Neural crest cell (in vitro differentiated cells): ENCODE measurements at regions not wholly inside any gene's neighbourhood (a gene's known extent, or its start where the extent isn't known, plus 50 kb on each side); places are given as distances from the start of the nearest gene placed in this dataset.

ENCODE experiments used
- DNase-seq: peaks from one replicate; pipeline ENCODE4 v3.0.0; 2021; ENCODE audit warnings: low read depth, mixed read lengths, low spot score
- H3K27ac Mint-ChIP-seq: one replicate; pipeline ENCODE4 v1.8.0; 2021; ENCODE audit warnings: mild to moderate bottlenecking, mixed read lengths; ENCODE audit not compliant: unreplicated experiment
- H3K27me3 Mint-ChIP-seq: 2 replicates; pipeline ENCODE4 v1.8.0; 2021; ENCODE audit warnings: low read depth, mild to moderate bottlenecking, mixed read lengths
- H3K36me3 Mint-ChIP-seq: 2 replicates; pipeline ENCODE4 v1.8.0; 2021; ENCODE audit warnings: low read depth, mild to moderate bottlenecking, mixed read lengths
- H3K4me1 Mint-ChIP-seq: 2 replicates; pipeline ENCODE4 v1.8.0; 2021; ENCODE audit warnings: mixed read lengths
- H3K4me3 Mint-ChIP-seq: one replicate; pipeline ENCODE4 v1.8.0; 2021; ENCODE audit warnings: mild to moderate bottlenecking, mixed read lengths
- H3K9me3 Mint-ChIP-seq: 2 replicates; pipeline ENCODE4 v1.8.0; 2021; ENCODE audit warnings: mixed read lengths
- TF ChIP-seq, protein P1 (sequence below): fragments of 200-600 bp; sonication (generic); conservative IDR thresholded peaks from 2 replicates; pipeline ENCODE4 v1.5.0; 2021; ENCODE audit warnings: antibody characterized with exemption, mild to moderate bottlenecking

DNA sequence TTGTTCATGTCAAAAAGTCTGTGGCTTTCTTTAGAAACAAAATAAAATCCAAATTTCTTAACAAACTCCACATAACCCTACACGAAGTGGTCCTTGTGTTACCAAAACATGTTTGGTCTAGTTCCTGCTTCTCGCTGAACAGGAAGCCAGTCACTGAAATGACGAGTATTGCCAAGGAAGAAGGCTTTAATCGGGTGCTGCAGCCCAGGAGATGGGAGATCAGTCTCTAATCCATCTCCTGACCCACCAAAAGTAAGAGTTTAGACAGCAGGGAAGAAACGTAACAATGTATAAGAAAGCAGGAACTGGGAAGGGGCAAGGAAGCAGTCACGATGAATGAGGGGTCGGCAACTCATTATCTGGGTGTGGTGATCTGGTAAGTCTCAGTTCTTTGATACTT lies 144.6 kb upstream of the MAP9 start:
- DNase-seq: no peak
- H3K27ac Mint-ChIP-seq: no peak overlapping the region
- no peak overlapping the region for H3K4me3 Mint-ChIP-seq
- H3K9me3 Mint-ChIP-seq: peaks cover 19% of the 10 kb centered on the region
- H3K27me3 Mint-ChIP-seq: no peaks in the 10 kb centered on the region
- no peaks in the 10 kb centered on the region for H3K4me1 Mint-ChIP-seq
- H3K36me3 Mint-ChIP-seq: peaks cover 3% of the 10 kb centered on the region
- TF ChIP-seq, protein P1, sequence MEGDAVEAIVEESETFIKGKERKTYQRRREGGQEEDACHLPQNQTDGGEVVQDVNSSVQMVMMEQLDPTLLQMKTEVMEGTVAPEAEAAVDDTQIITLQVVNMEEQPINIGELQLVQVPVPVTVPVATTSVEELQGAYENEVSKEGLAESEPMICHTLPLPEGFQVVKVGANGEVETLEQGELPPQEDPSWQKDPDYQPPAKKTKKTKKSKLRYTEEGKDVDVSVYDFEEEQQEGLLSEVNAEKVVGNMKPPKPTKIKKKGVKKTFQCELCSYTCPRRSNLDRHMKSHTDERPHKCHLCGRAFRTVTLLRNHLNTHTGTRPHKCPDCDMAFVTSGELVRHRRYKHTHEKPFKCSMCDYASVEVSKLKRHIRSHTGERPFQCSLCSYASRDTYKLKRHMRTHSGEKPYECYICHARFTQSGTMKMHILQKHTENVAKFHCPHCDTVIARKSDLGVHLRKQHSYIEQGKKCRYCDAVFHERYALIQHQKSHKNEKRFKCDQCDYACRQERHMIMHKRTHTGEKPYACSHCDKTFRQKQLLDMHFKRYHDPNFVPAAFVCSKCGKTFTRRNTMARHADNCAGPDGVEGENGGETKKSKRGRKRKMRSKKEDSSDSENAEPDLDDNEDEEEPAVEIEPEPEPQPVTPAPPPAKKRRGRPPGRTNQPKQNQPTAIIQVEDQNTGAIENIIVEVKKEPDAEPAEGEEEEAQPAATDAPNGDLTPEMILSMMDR: no peak

DNA sequence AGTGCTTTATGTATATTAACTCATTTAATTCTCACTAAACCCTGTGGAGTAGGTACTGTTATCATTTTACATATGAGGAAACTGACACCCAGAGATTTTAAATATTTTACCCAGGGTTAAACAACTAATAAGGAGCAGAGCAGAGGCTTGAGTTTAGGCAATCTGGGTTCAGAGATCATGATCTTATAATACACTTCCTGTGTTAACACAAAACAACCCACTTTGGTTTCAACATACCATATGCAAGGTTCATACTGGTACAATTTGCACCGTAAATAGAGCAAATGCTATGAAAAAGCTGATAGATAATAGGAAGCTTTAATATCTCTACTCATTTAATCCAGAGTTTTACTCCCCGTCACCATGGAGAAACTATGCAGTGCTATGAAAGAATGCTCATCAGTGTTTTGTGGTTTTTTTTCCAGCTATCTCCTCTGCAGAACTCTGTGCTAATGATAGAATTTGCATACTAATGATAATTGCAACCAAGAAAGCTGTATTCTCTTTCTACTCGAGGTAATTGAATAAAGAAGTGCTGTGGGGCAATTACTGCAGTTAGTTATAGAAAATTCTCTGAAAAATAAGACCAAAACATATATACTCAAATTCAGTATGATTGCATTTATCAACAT lies 138.8 kb upstream of the MAP9 start:
- Mint-ChIP-seq H3K27ac (no peak overlapping the region), H3K9me3 (peaks cover 4% of the 10 kb centered on the region), H3K27me3 (no peaks in the 10 kb centered on the region), H3K4me1 (no peaks in the 10 kb centered on the region), H3K4me3 (no peak overlapping the region), H3K36me3 (no peaks in the 10 kb centered on the region)
- TF ChIP-seq, protein P1: no peak
- no peak for DNase-seq

DNA sequence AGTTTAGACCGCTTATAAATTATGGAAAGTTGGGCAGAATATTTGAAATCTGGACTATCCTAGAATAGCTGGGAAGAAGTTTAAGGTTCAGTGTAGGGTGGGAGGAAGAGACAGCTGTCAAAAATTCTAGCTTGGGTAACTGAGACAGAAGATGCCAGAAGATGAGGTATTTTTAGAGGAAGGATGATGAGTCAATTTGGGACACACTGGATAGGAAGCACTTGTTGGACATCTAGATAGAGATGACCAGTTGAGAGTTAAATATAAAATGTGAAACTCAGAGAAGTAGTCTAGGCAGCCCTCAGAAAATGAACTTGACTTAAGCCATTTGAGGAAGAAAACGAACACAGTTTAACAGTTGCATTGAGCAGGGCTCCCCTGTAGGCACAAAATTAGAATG lies 137.9 kb upstream of the MAP9 start:
- no peak for DNase-seq
- Mint-ChIP-seq H3K36me3 (no peaks in the 10 kb centered on the region), H3K4me1 (no peaks in the 10 kb centered on the region), H3K4me3 (no peak overlapping the region), H3K27me3 (no peaks in the 10 kb centered on the region), H3K9me3 (peaks cover 2% of the 10 kb centered on the region), H3K27ac (no peak overlapping the region)
- TF ChIP-seq, protein P1: no peak

DNA sequence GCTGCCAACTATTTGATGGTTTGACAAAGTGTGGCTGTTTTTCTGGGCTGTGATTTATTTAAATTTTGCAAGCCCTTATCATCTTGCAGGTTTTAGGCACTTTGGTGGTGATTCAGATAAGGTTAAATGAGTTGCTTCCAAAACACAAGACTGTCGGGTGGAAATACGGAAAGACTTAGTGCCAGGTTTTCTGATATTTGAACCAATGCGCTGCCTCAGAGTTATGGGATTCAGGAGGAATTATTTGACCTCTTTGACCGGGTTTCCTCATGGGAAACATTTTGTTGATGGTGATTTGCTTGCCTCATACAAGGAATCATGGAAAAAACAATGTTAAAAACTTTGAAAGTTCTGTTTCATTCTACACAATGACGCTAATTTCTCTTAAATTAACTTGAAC lies 136.1 kb upstream of the MAP9 start:
- TF ChIP-seq, protein P1: no peak
- Mint-ChIP-seq H3K36me3 (no peaks in the 10 kb centered on the region), H3K27ac (no peak overlapping the region), H3K4me1 (no peaks in the 10 kb centered on the region), H3K27me3 (no peaks in the 10 kb centered on the region), H3K9me3 (no peaks in the 10 kb centered on the region), H3K4me3 (no peak overlapping the region)
- DNase-seq: no peak

DNA sequence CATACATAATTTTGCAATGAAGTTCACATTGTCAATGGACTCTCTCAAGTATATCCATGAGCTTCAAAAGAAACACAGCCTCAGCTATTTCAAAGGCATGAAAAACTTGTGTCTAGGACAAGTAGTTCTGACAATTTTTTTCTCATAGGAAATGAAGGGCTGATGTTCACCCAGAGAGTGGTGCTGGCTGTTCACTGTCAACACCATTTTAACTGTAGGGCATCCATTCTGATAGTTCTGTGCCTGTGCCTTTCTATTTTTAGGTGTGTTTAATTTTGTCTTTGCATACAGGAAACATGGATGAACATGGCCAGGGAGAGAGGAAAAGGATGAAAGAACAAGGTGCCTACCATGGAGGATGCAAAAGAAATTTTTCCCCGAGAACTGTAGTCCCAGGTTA lies 135.3 kb upstream of the MAP9 start:
- H3K4me1 Mint-ChIP-seq: no peaks in the 10 kb centered on the region
- H3K27me3 Mint-ChIP-seq: no peaks in the 10 kb centered on the region
- H3K27ac Mint-ChIP-seq: no peak overlapping the region
- no peak for DNase-seq
- no peak overlapping the region for H3K4me3 Mint-ChIP-seq
- H3K36me3 Mint-ChIP-seq: no peaks in the 10 kb centered on the region
- TF ChIP-seq, protein P1: no peak
- H3K9me3 Mint-ChIP-seq: no peaks in the 10 kb centered on the region
